ENCODE measurements at regions not wholly inside any gene's neighbourhood (a gene's known extent, or its start where the extent isn't known, plus 50 kb on each side); places are given as distances from the start of the nearest gene placed in this dataset.

GRCh38 chr5:167513381-167513780 is 778.1 kb upstream of the WWC1 start:
- Mint-ChIP-seq H3K4me1 (ENCODE audit: low read depth) (peaks cover 5% of the 10 kb centered on the region), H3K27ac (no peak overlapping the region), H3K9me3 (ENCODE audit: low read depth) (no peaks in the 10 kb centered on the region), H3K4me3 (ENCODE audit: low read depth) (no peak overlapping the region), H3K27me3 (peaks cover 6% of the 10 kb centered on the region), H3K36me3 (ENCODE audit: insufficient read depth) (no peaks in the 10 kb centered on the region)
- no peak for DNase-seq (ENCODE audit: low spot score, unreplicated experiment)
- no peak for TF ChIP-seq CTCF (IDR thresholded peaks at IDR 0.05; ENCODE audit: unreplicated experiment)

GRCh38 chr5:167514461-167514860 is 777.0 kb upstream of the WWC1 start:
- H3K4me1 Mint-ChIP-seq (ENCODE audit: low read depth), result peaks cover 5% of the 10 kb centered on the region

GRCh38 chr5:167525004-167525403 is 766.4 kb upstream of the WWC1 start:
- no peak for DNase-seq (ENCODE audit: low spot score, unreplicated experiment)
- no peak overlapping the region for H3K4me3 Mint-ChIP-seq (ENCODE audit: low read depth)
- peaks cover 8% of the 10 kb centered on the region for H3K9me3 Mint-ChIP-seq (ENCODE audit: low read depth)
- H3K27ac Mint-ChIP-seq, result no peak overlapping the region
- no peaks in the 10 kb centered on the region for H3K4me1 Mint-ChIP-seq (ENCODE audit: low read depth)
- no peak for TF ChIP-seq CTCF (IDR thresholded peaks at IDR 0.05; ENCODE audit: unreplicated experiment)
- H3K36me3 Mint-ChIP-seq (ENCODE audit: insufficient read depth), result no peaks in the 10 kb centered on the region
- no peaks in the 10 kb centered on the region for H3K27me3 Mint-ChIP-seq

More at GRCh38 chr5:167514461-167514860, 777.0 kb upstream of the WWC1 start:
- peaks cover 6% of the 10 kb centered on the region for H3K27me3 Mint-ChIP-seq
- DNase-seq (ENCODE audit: low spot score, unreplicated experiment), result no peak
- no peak overlapping the region for H3K4me3 Mint-ChIP-seq (ENCODE audit: low read depth)
- TF ChIP-seq CTCF (IDR thresholded peaks at IDR 0.05; ENCODE audit: unreplicated experiment), result no peak
- no peak overlapping the region for H3K27ac Mint-ChIP-seq
- H3K9me3 Mint-ChIP-seq (ENCODE audit: low read depth), result no peaks in the 10 kb centered on the region
- H3K36me3 Mint-ChIP-seq (ENCODE audit: insufficient read depth), result no peaks in the 10 kb centered on the region

- no peak overlapping the region for H3K27ac Mint-ChIP-seq
- no peak for DNase-seq (ENCODE audit: low spot score, unreplicated experiment)
- H3K4me3 Mint-ChIP-seq (ENCODE audit: low read depth), result no peak overlapping the region
- no peaks in the 10 kb centered on the region for H3K36me3 Mint-ChIP-seq (ENCODE audit: insufficient read depth)
- H3K27me3 Mint-ChIP-seq, result peaks cover 6% of the 10 kb centered on the region
- peaks cover 3% of the 10 kb centered on the region for H3K9me3 Mint-ChIP-seq (ENCODE audit: low read depth)
- no peak for TF ChIP-seq CTCF (IDR thresholded peaks at IDR 0.05; ENCODE audit: unreplicated experiment)
- H3K4me1 Mint-ChIP-seq (ENCODE audit: low read depth), result no peaks in the 10 kb centered on the region
Measured at GRCh38 chr5:167528651-167529050, 762.8 kb upstream of the WWC1 start.

- Mint-ChIP-seq H3K27ac (no peak overlapping the region), H3K4me1 (ENCODE audit: low read depth) (no peaks in the 10 kb centered on the region), H3K9me3 (ENCODE audit: low read depth) (peaks cover 6% of the 10 kb centered on the region), H3K27me3 (peaks cover 9% of the 10 kb centered on the region), H3K36me3 (ENCODE audit: insufficient read depth) (no peaks in the 10 kb centered on the region), H3K4me3 (ENCODE audit: low read depth) (no peak overlapping the region)
- no peak for DNase-seq (ENCODE audit: low spot score, unreplicated experiment)
- no peak for TF ChIP-seq CTCF (IDR thresholded peaks at IDR 0.05; ENCODE audit: unreplicated experiment)
Measured at GRCh38 chr5:167530548-167530947, 760.9 kb upstream of the WWC1 start.
